ENCODE measurements at regions not wholly inside any gene's neighbourhood (a gene's known extent, or its start where the extent isn't known, plus 50 kb on each side); places are given as distances from the start of the nearest gene placed in this dataset.
A peak's percentile ranks its signal among the peaks of the same experiment; 100 is the strongest.

- TF ChIP-seq CTCF (conservative IDR thresholded peaks at IDR 0.05; ENCODE audit: low read length) = no peak
- DNase-seq (ENCODE audit: low read depth) = peak; percentile 40
These were observed 113.7 kb upstream of the DHX40 start for GRCh38 chr17:59451706-59452105.

GRCh38 chr17:59454633-59455105, 110.7 kb upstream of the DHX40 start:
- TF ChIP-seq CTCF (conservative IDR thresholded peaks at IDR 0.05; ENCODE audit: low read length) = no peak
- DNase-seq (ENCODE audit: low read depth) = no peak
- no peak overlapping the region for H3K4me3 ChIP-seq (ENCODE audit: low read length)

More at GRCh38 chr17:59451706-59452105, 113.7 kb upstream of the DHX40 start:
- no peak overlapping the region for H3K4me3 ChIP-seq (ENCODE audit: low read length)

- H3K4me3 ChIP-seq (ENCODE audit: low read length) = no peak overlapping the region
- TF ChIP-seq CTCF (conservative IDR thresholded peaks at IDR 0.05; ENCODE audit: low read length) = no peak
- DNase-seq (ENCODE audit: low read depth) = no peak
These were observed 109.0 kb upstream of the DHX40 start for GRCh38 chr17:59456428-59456827.

- H3K4me3 ChIP-seq (ENCODE audit: low read length) = no peak overlapping the region
- TF ChIP-seq CTCF (conservative IDR thresholded peaks at IDR 0.05; ENCODE audit: low read length) = no peak
- DNase-seq (ENCODE audit: low read depth) = no peak
These were observed 108.3 kb upstream of the DHX40 start for GRCh38 chr17:59456923-59457615.

- DNase-seq (ENCODE audit: low read depth) = no peak
- TF ChIP-seq CTCF (conservative IDR thresholded peaks at IDR 0.05; ENCODE audit: low read length) = no peak
- H3K4me3 ChIP-seq (ENCODE audit: low read length) = no peak overlapping the region
These were observed 103.0 kb upstream of the DHX40 start for GRCh38 chr17:59462385-59462784.

- H3K4me3 ChIP-seq (ENCODE audit: low read length) = no peak overlapping the region
- DNase-seq (ENCODE audit: low read depth) = no peak
- no peak for TF ChIP-seq CTCF (conservative IDR thresholded peaks at IDR 0.05; ENCODE audit: low read length)
These were observed 101.2 kb upstream of the DHX40 start for GRCh38 chr17:59464246-59464645.

GRCh38 chr17:59465949-59466307, 99.5 kb upstream of the DHX40 start:
- no peak overlapping the region for H3K4me3 ChIP-seq (ENCODE audit: low read length)
- TF ChIP-seq CTCF (conservative IDR thresholded peaks at IDR 0.05; ENCODE audit: low read length) = no peak
- DNase-seq (ENCODE audit: low read depth) = no peak
